ENCODE measurements at regions not wholly inside any gene's neighbourhood (a gene's known extent, or its start where the extent isn't known, plus 50 kb on each side); places are given as distances from the start of the nearest gene placed in this dataset.
A peak's percentile ranks its signal among the peaks of the same experiment; 100 is the strongest.
"Not testable (repeated sequence)": the region's sequence is repeated elsewhere in the genome, so short reads cannot be mapped to it uniquely, and the experiment has no call there.

GRCh38 chr21:31798842-31799704, 67.2 kb upstream of the SCAF4 start:
- no peak overlapping the region for H3K4me3 ChIP-seq (ENCODE audit: low read depth, low read length)
- no peak for DNase-seq (ENCODE audit: low read depth)
- no peak for TF ChIP-seq CTCF (IDR thresholded peaks at IDR 0.05; ENCODE audit: insufficient read depth, low read depth, low read length, missing control alignments)

GRCh38 chr21:31795992-31796391, 64.1 kb upstream of the SCAF4 start:
- no peak for TF ChIP-seq CTCF (IDR thresholded peaks at IDR 0.05; ENCODE audit: insufficient read depth, low read depth, low read length, missing control alignments)
- DNase-seq (ENCODE audit: low read depth), result no peak
- no peak overlapping the region for H3K4me3 ChIP-seq (ENCODE audit: low read depth, low read length)

DNA sequence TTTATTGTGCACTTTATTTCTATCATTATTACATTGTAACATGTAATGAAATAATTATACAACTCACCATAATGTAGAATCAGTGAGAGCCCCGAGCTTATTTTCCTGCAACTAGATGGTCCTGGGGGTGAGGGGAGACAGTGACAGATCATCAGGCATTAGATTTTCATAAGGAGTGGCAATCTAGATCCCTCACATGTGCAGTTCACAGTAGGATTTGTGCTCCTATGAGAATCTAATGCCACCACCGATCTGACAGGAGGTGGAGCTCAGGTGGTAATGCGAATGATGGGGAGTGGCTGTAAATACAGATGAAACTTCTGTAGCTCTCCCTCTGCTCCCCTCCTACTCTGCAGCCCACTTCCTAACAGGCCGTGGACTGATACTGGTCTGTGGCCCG, 58.5 kb upstream of the SCAF4 start:
- H3K4me3 ChIP-seq (ENCODE audit: low read depth, low read length); DNase-seq (ENCODE audit: low read depth): not testable (repeated sequence)

- TF ChIP-seq CTCF (IDR thresholded peaks at IDR 0.05; ENCODE audit: insufficient read depth, low read depth, low read length, missing control alignments), result no peak
Observed at GRCh38 chr21:31788581-31788980, 56.7 kb upstream of the SCAF4 start.

GRCh38 chr21:31787691-31788090, 55.8 kb upstream of the SCAF4 start:
- DNase-seq (ENCODE audit: low read depth); H3K4me3 ChIP-seq (ENCODE audit: low read depth, low read length): not testable (repeated sequence)

More at GRCh38 chr21:31788581-31788980, 56.7 kb upstream of the SCAF4 start:
- DNase-seq (ENCODE audit: low read depth), result no peak
- H3K4me3 ChIP-seq (ENCODE audit: low read depth, low read length), result no peak overlapping the region

DNA sequence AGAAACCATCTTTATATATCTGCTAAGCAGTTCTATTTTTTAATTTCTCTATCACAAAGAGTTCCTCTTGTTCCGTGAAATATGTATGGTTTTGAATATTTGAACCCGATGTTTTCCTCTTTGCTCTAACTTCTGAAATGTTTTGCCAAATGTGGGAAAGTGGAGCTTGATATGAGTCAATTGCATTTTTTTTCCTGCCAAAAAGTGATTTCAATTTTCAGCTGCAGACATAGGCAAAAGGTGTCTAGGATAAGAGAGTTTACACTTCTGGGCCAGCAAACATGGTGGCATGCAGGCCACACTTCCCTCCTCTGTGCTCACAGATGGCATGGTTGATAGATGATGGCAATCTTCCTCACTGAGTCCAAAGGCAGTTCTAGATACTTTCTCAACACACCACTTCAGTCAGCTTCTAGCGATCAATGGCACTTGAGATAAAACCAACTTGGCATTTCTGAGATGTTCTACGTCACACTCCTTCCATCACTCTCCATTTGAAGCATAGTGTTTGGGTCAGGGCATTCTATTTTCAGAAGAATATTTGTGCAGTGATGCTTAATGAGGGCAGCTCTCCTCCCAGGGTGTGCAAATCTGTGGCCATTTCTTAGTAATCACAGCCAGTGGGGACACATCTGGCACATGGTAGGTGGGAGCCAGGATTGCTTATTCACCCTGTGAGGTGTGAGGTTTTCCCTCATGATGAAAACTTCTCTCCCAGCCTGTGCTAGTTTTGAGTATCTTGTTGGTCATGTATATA, 54.4 kb upstream of the SCAF4 start:
- TF ChIP-seq CTCF (IDR thresholded peaks at IDR 0.05; ENCODE audit: insufficient read depth, low read depth, low read length, missing control alignments), result no peak
- DNase-seq (ENCODE audit: low read depth), result no peak
- no peak overlapping the region for H3K4me3 ChIP-seq (ENCODE audit: low read depth, low read length)

- not testable (repeated sequence) for H3K4me3 ChIP-seq (ENCODE audit: low read depth, low read length)
- TF ChIP-seq CTCF (IDR thresholded peaks at IDR 0.05; ENCODE audit: insufficient read depth, low read depth, low read length, missing control alignments), result peak; percentile 74
- peak; percentile 77 for DNase-seq (ENCODE audit: low read depth)
Observed at GRCh38 chr21:31785237-31786163, 53.6 kb upstream of the SCAF4 start.

Measured in GM12865 (cell line).